ENCODE measurements at regions not wholly inside any gene's neighbourhood (a gene's known extent, or its start where the extent isn't known, plus 50 kb on each side); places are given as distances from the start of the nearest gene placed in this dataset.

- intact Hi-C loops (cut with DNase I), result no loop called here
- no peak for DNase-seq
- Histone ChIP-seq H3K4me3 (no peak overlapping the region), H3K4me1 (no peaks in the 10 kb centered on the region), H3K27ac (no peak overlapping the region), H3K36me3 (no peaks in the 10 kb centered on the region), H3K27me3 (no peaks in the 10 kb centered on the region), H3K9me3 (no peaks in the 10 kb centered on the region)
- 25 to 55% methylated on average over 2 of the region's 2 CpGs for WGBS, 2 donors
- TF ChIP-seq CTCF (IDR thresholded peaks at IDR 0.05) (no peak), POLR2A (IDR thresholded peaks at IDR 0.05) (no peak)
These were observed 240.4 kb downstream of the OGFRL1 start for GRCh38 chr6:71529026-71529425.

GRCh38 chr6:71529769-71530168 is 241.2 kb downstream of the OGFRL1 start:
- Histone ChIP-seq H3K4me3 (no peak overlapping the region), H3K36me3 (no peaks in the 10 kb centered on the region), H3K9me3 (no peaks in the 10 kb centered on the region), H3K4me1 (no peaks in the 10 kb centered on the region), H3K27me3 (no peaks in the 10 kb centered on the region), H3K27ac (no peak overlapping the region)
- intact Hi-C loops (cut with DNase I), result loop anchor here (10.0 kb wide), 1 partner anchor 555 kb away; no protein-coding TSS in a partner anchor
- TF ChIP-seq CTCF (IDR thresholded peaks at IDR 0.05) (no peak), POLR2A (IDR thresholded peaks at IDR 0.05) (no peak)
- WGBS, 2 donors, result 78 to 87% methylated on average over 2 of the region's 2 CpGs
- no peak for DNase-seq

GRCh38 chr6:71531006-71531405 is 242.4 kb downstream of the OGFRL1 start:
- no peaks in the 10 kb centered on the region for H3K27me3 ChIP-seq
- H3K9me3 ChIP-seq, result no peaks in the 10 kb centered on the region
- no peak overlapping the region for H3K27ac ChIP-seq
- TF ChIP-seq CTCF (IDR thresholded peaks at IDR 0.05), result no peak
- no peak for DNase-seq
- no peaks in the 10 kb centered on the region for H3K36me3 ChIP-seq
- no peak overlapping the region for H3K4me3 ChIP-seq
- H3K4me1 ChIP-seq, result no peaks in the 10 kb centered on the region
- intact Hi-C loops (cut with DNase I), result loop anchor here (10.0 kb wide), 1 partner anchor 554 kb away; no protein-coding TSS in a partner anchor

GRCh38 chr6:71531841-71532240 is 243.2 kb downstream of the OGFRL1 start:
- 78 to 84% methylated on average over 5 to 10 of the region's 10 CpGs for WGBS, 2 donors
- Histone ChIP-seq H3K27me3 (no peaks in the 10 kb centered on the region), H3K36me3 (no peaks in the 10 kb centered on the region), H3K9me3 (no peaks in the 10 kb centered on the region), H3K4me1 (no peaks in the 10 kb centered on the region), H3K27ac (no peak overlapping the region), H3K4me3 (no peak overlapping the region)
- intact Hi-C loops (cut with DNase I), result loop anchor here (10.0 kb wide), 1 partner anchor 553 kb away; no protein-coding TSS in a partner anchor
- TF ChIP-seq CTCF (IDR thresholded peaks at IDR 0.05) (no peak), POLR2A (IDR thresholded peaks at IDR 0.05) (no peak)
- no peak for DNase-seq

GRCh38 chr6:71533939-71534379 is 245.3 kb downstream of the OGFRL1 start:
- DNase-seq, result no peak
- Histone ChIP-seq H3K4me1 (no peaks in the 10 kb centered on the region), H3K27ac (no peak overlapping the region), H3K27me3 (no peaks in the 10 kb centered on the region), H3K9me3 (no peaks in the 10 kb centered on the region), H3K4me3 (no peak overlapping the region), H3K36me3 (no peaks in the 10 kb centered on the region)
- 50 to 53% methylated on average over 2 of the region's 2 CpGs for WGBS, 2 donors
- intact Hi-C loops (cut with DNase I), result loop anchor here (10.0 kb wide), 1 partner anchor 551 kb away; no protein-coding TSS in a partner anchor
- TF ChIP-seq POLR2A (IDR thresholded peaks at IDR 0.05) (no peak), CTCF (IDR thresholded peaks at IDR 0.05) (peak in 5 of 6 experiments; percentile 26 to 62 (median 40))

Measured in esophagus squamous epithelium (tissue), 5 donors.